ENCODE measurements at regions not wholly inside any gene's neighbourhood (a gene's known extent, or its start where the extent isn't known, plus 50 kb on each side); places are given as distances from the start of the nearest gene placed in this dataset.
"Not testable (repeated sequence)": the region's sequence is repeated elsewhere in the genome, so short reads cannot be mapped to it uniquely, and the experiment has no call there.

GRCh38 chr13:40053401-40053800 lies 397.9 kb downstream of the COG6 start:
- no peak for DNase-seq

GRCh38 chr13:40054422-40054821 lies 399.0 kb downstream of the COG6 start:
- DNase-seq = not testable (repeated sequence)

GRCh38 chr13:40056898-40057619 lies 401.6 kb downstream of the COG6 start:
- DNase-seq = no peak

GRCh38 chr13:40058757-40059236 lies 403.3 kb downstream of the COG6 start:
- no peak for DNase-seq

- no peak for DNase-seq
Observed at GRCh38 chr13:40059540-40060232, 404.2 kb downstream of the COG6 start.

GRCh38 chr13:40060296-40061007 lies 405.0 kb downstream of the COG6 start:
- DNase-seq = peak; percentile 30 to 37

GRCh38 chr13:40061466-40062450 lies 406.3 kb downstream of the COG6 start:
- DNase-seq = no peak

GRCh38 chr13:40063278-40063698 lies 407.8 kb downstream of the COG6 start:
- DNase-seq = no peak

- no peak for DNase-seq
Observed at GRCh38 chr13:40063703-40064102, 408.2 kb downstream of the COG6 start.

- DNase-seq = no peak
Observed at GRCh38 chr13:40064154-40065097, 409.0 kb downstream of the COG6 start.

GRCh38 chr13:40069173-40070044 lies 413.9 kb downstream of the COG6 start:
- DNase-seq = peak; percentile 65 to 79

GRCh38 chr13:40070357-40070756 lies 414.9 kb downstream of the COG6 start:
- DNase-seq = no peak

- no peak for DNase-seq
Observed at GRCh38 chr13:40072663-40073120, 417.2 kb downstream of the COG6 start.

- no peak for DNase-seq
Observed at GRCh38 chr13:40074338-40074737, 418.9 kb downstream of the COG6 start.

- no peak for DNase-seq
Observed at GRCh38 chr13:40075281-40075680, 419.8 kb downstream of the COG6 start.

GRCh38 chr13:40076765-40077362 lies 421.4 kb downstream of the COG6 start:
- DNase-seq = no peak

- no peak for DNase-seq
Observed at GRCh38 chr13:40077396-40078027, 422.1 kb downstream of the COG6 start.

- DNase-seq = no peak
Observed at GRCh38 chr13:40079721-40080120, 424.3 kb downstream of the COG6 start.

- no peak for DNase-seq
Observed at GRCh38 chr13:40080676-40081075, 425.2 kb downstream of the COG6 start.
